ENCODE measurements at regions not wholly inside any gene's neighbourhood (a gene's known extent, or its start where the extent isn't known, plus 50 kb on each side); places are given as distances from the start of the nearest gene placed in this dataset.

- H4K20me1 ChIP-seq (ENCODE audit: control insufficient read depth, insufficient read depth, low read length, poor library complexity, severe bottlenecking) = no peaks in the 10 kb centered on the region
- H3K9ac ChIP-seq (ENCODE audit: low read length) = no peak overlapping the region
- no peaks in the 10 kb centered on the region for H3K79me2 ChIP-seq (ENCODE audit: control insufficient read depth, insufficient read depth, low read length)
- H3K9me3 Mint-ChIP-seq (ENCODE audit: insufficient read depth) = no peaks in the 10 kb centered on the region
- H3K27ac ChIP-seq (ENCODE audit: low read length in 2 of 2) = no peak overlapping the region
- POLR2A ChIA-PET = no interaction called here
- DNase-seq (no peak), ATAC-seq (ENCODE audit: low read depth) (no peak)
- no peak overlapping the region for H3K4me3 Mint-ChIP-seq
- H3K27me3 Mint-ChIP-seq = peaks cover 15% of the 10 kb centered on the region
- H3K36me3 ChIP-seq (replicated peaks in 1 of 2; ENCODE audit: control extremely low read depth in 1 of 2, control insufficient read depth in 1 of 2, extremely low read depth in 1 of 2, insufficient read depth in 2 of 2, low read length in 1 of 2) = no peaks in the 10 kb centered on the region
- no peak overlapping the region for H3K27ac Mint-ChIP-seq
- TF ChIP-seq, protein P1, sequence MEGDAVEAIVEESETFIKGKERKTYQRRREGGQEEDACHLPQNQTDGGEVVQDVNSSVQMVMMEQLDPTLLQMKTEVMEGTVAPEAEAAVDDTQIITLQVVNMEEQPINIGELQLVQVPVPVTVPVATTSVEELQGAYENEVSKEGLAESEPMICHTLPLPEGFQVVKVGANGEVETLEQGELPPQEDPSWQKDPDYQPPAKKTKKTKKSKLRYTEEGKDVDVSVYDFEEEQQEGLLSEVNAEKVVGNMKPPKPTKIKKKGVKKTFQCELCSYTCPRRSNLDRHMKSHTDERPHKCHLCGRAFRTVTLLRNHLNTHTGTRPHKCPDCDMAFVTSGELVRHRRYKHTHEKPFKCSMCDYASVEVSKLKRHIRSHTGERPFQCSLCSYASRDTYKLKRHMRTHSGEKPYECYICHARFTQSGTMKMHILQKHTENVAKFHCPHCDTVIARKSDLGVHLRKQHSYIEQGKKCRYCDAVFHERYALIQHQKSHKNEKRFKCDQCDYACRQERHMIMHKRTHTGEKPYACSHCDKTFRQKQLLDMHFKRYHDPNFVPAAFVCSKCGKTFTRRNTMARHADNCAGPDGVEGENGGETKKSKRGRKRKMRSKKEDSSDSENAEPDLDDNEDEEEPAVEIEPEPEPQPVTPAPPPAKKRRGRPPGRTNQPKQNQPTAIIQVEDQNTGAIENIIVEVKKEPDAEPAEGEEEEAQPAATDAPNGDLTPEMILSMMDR (IDR thresholded peaks at IDR 0.05) = no peak
- no peak for TF ChIP-seq EZH2 (IDR thresholded peaks at IDR 0.05; ENCODE audit: borderline replicate concordance, insufficient read depth, low read depth, low read length, poor library complexity, severe bottlenecking)
- H3K4me1 ChIP-seq (ENCODE audit: control insufficient read depth in 2 of 2, insufficient read depth in 2 of 2, low read length in 2 of 2) = no peaks in the 10 kb centered on the region
- H3K4me1 Mint-ChIP-seq = no peaks in the 10 kb centered on the region
- CTCF ChIA-PET = no interaction called here
- intact Hi-C loops (cut with micrococcal nuclease) = no loop called here
- H3K27me3 ChIP-seq (replicated peaks in 1 of 4; ENCODE audit: control extremely low read depth in 1 of 4, control insufficient read depth in 3 of 4, insufficient read depth in 4 of 4, low read length in 3 of 4) = peaks cover 0 to 6% (median 0%) of the 10 kb centered on the region in 4 experiments
- 88% methylated on average over 1 of the region's 3 CpGs for WGBS (ENCODE audit: insufficient coverage)
- no peak overlapping the region for H2AFZ ChIP-seq (ENCODE audit: insufficient read depth, low read depth, low read length, poor library complexity, severe bottlenecking)
- H3K9me3 ChIP-seq (ENCODE audit: control extremely low read depth in 1 of 3, control insufficient read depth in 2 of 3, insufficient read depth in 1 of 3, low read length in 2 of 3) = peaks cover 0 to 4% (median 0%) of the 10 kb centered on the region in 3 donors
- H3K4me3 ChIP-seq (ENCODE audit: control extremely low read depth in 1 of 5, extremely low read depth in 1 of 5, insufficient read depth in 1 of 5, low read depth in 2 of 5, low read length in 4 of 5) = no peak overlapping the region
- no peak overlapping the region for H3K4me2 ChIP-seq (replicated peaks; ENCODE audit: low read depth, low read length, poor library complexity, severe bottlenecking)
These were observed 142.4 kb downstream of the TPRA1 start for GRCh38 chr3:127448161-127448561.

DNA sequence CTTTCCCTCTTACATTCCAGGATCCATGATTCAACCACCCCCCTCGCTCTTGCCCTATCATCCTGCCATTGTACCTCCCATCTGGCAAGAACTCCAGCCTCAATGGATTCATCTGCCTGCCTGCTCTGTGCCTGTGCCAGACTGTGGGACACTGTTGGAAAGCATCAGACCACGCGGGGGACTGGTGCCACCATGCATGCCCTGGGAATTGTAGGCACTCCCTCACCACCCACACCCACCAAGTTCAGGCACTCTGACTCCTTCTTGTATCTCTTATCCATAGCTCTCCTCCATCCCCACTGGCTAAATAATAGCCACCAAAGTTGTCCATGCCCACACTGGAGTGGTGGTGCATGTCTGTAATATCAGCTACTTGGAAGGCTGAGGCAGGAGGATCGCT, 143.8 kb downstream of the TPRA1 start:
- TF ChIP-seq, protein P1 (IDR thresholded peaks at IDR 0.05) = no peak
- TF ChIP-seq EZH2 (IDR thresholded peaks at IDR 0.05; ENCODE audit: borderline replicate concordance, insufficient read depth, low read depth, low read length, poor library complexity, severe bottlenecking) = no peak
- H3K4me3 Mint-ChIP-seq = no peak overlapping the region
- H3K4me1 Mint-ChIP-seq = no peaks in the 10 kb centered on the region
- H3K9me3 Mint-ChIP-seq (ENCODE audit: insufficient read depth) = no peaks in the 10 kb centered on the region
- peaks cover 10% of the 10 kb centered on the region for H3K27me3 Mint-ChIP-seq
- intact Hi-C loops (cut with micrococcal nuclease) = no loop called here
- WGBS (ENCODE audit: insufficient coverage) = 82% methylated on average over 3 of the region's 4 CpGs
- Histone ChIP-seq H3K79me2 (ENCODE audit: control insufficient read depth, insufficient read depth, low read length) (no peaks in the 10 kb centered on the region), H3K27me3 (replicated peaks in 1 of 4; ENCODE audit: control extremely low read depth in 1 of 4, control insufficient read depth in 3 of 4, insufficient read depth in 4 of 4, low read length in 3 of 4) (peaks cover 0 to 6% (median 0%) of the 10 kb centered on the region in 4 experiments), H3K4me1 (ENCODE audit: control insufficient read depth in 2 of 2, insufficient read depth in 2 of 2, low read length in 2 of 2) (no peaks in the 10 kb centered on the region), H3K27ac (ENCODE audit: low read length in 2 of 2) (no peak overlapping the region), H3K9ac (ENCODE audit: low read length) (no peak overlapping the region), H2AFZ (ENCODE audit: insufficient read depth, low read depth, low read length, poor library complexity, severe bottlenecking) (no peak overlapping the region), H3K9me3 (ENCODE audit: control extremely low read depth in 1 of 3, control insufficient read depth in 2 of 3, insufficient read depth in 1 of 3, low read length in 2 of 3) (peaks cover 0 to 4% (median 0%) of the 10 kb centered on the region in 3 donors), H3K4me2 (replicated peaks; ENCODE audit: low read depth, low read length, poor library complexity, severe bottlenecking) (no peak overlapping the region), H3K36me3 (replicated peaks in 1 of 2; ENCODE audit: control extremely low read depth in 1 of 2, control insufficient read depth in 1 of 2, extremely low read depth in 1 of 2, insufficient read depth in 2 of 2, low read length in 1 of 2) (no peaks in the 10 kb centered on the region), H3K4me3 (ENCODE audit: control extremely low read depth in 1 of 5, extremely low read depth in 1 of 5, insufficient read depth in 1 of 5, low read depth in 2 of 5, low read length in 4 of 5) (no peak overlapping the region), H4K20me1 (ENCODE audit: control insufficient read depth, insufficient read depth, low read length, poor library complexity, severe bottlenecking) (no peaks in the 10 kb centered on the region)
- H3K27ac Mint-ChIP-seq = no peak overlapping the region
- DNase-seq (no peak), ATAC-seq (ENCODE audit: low read depth) (no peak)
- CTCF ChIA-PET = no interaction called here
- POLR2A ChIA-PET = no interaction called here
